ENCODE measurements at regions not wholly inside any gene's neighbourhood (a gene's known extent, or its start where the extent isn't known, plus 50 kb on each side); places are given as distances from the start of the nearest gene placed in this dataset.

GRCh38 chr5:40394698-40395097, 285.0 kb upstream of the PTGER4 start:
- DNase-seq: no peak

DNA sequence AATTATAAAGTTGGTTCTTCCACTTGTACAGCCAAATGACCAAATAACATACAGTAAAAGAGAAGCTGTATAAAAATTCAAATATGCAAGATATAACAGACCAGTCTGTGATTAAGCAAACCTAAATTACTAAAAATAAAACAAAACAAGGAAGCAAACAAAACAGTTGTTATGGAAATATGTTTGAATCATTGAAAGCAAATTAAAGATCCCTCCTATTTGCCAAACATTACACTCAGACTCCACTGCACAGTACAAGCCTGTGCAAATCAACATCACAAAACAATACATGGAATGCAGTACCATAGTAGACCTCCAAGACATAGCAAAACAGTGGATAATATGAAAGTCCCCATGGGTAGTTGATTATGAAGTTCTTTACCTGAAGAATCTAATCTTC, 288.1 kb upstream of the PTGER4 start:
- intact Hi-C loops (cut with DNase I): no loop called here

More at GRCh38 chr5:40394698-40395097, 285.0 kb upstream of the PTGER4 start:
- intact Hi-C loops (cut with DNase I): no loop called here

GRCh38 chr5:40390281-40391149, 289.2 kb upstream of the PTGER4 start:
- intact Hi-C loops (cut with DNase I): no loop called here
- no peak for DNase-seq

More for the DNA sequence above, 288.1 kb upstream of the PTGER4 start:
- DNase-seq: no peak

GRCh38 chr5:40389591-40389990, 290.1 kb upstream of the PTGER4 start:
- intact Hi-C loops (cut with DNase I): no loop called here
- no peak for DNase-seq

- DNase-seq: no peak
- intact Hi-C loops (cut with DNase I): no loop called here
Observed at GRCh38 chr5:40386289-40386688, 293.4 kb upstream of the PTGER4 start.

DNA sequence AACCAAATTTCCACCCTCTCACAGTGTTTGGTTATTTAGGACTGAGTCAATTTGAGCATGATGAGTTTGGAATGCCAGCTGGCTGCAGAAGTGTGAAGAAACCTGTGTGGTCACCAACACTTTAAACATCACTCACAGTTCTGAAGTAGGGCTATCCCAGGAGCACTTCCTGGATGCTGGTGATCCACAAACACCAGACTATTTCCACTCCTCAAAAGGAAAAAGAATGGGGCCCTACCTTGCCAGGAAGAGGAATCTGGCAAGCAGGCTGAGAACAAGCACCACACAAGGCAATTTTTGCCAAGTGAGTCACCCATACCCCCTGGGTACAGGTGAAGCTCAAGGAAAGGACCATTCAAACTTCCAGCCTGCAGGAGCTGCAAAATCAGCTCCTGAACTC, 294.2 kb upstream of the PTGER4 start:
- no peak for DNase-seq
- intact Hi-C loops (cut with DNase I): no loop called here

DNA sequence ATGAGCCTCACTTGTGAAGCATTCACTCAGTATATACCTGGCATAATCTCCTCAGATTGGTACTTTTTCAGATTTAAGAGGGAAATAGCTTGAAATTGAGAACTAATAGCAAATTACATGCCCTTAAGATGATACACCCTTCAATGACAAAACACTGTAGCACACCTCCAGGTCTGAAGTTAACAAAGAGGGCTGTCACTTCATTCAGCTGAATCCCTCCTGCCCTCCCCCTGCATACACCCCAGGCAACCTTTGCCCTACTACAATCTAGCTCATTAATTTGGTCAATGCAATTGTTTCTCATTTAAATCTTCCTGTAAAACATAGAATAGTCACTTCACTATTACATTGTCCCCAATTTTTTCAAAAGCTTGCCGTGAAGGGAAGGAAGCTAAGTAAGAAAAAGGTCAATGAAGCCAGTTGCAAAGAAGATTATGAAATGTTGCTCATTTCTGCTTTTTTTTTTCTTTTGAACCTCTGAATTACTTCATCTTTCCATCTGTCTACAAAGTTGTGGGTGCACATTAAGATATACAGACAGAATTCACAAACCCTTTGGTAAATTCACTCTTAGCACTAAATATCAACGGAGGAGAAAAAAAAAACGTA, 294.8 kb upstream of the PTGER4 start:
- DNase-seq: no peak
- intact Hi-C loops (cut with DNase I): no loop called here

- DNase-seq: no peak
- intact Hi-C loops (cut with DNase I): no loop called here
Observed at GRCh38 chr5:40383749-40384651, 295.7 kb upstream of the PTGER4 start.

DNA sequence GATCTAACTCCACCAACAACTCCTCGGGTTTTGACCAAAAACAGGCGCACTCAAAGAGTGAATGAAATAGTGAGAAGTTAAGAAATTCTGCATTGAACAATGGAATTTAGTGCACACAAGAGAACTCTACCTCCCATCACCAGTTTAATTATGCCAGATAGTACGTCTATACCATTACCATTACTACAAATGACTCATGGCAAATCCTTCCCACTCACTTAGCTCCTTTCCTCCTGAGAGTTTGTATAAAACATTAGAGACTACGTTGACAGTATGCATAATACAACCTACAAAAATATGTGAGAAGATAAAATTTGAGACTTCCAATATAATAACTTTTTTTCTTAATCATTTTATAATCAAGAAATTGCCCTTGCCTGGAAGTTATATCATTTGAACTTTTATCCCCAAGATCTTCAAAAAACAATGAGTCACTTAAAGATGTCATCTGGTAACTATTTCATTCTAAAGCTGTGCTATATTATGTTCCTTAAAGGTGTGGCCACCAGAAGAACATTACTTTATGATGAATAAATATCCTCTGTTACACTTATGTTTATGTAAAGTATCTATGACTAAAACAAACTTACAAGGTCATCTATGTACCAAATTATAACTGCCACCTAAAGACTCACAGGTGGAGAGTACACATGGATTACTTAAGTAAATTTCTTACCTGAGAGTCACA, 297.9 kb upstream of the PTGER4 start:
- intact Hi-C loops (cut with DNase I): no loop called here
- no peak for DNase-seq

DNA sequence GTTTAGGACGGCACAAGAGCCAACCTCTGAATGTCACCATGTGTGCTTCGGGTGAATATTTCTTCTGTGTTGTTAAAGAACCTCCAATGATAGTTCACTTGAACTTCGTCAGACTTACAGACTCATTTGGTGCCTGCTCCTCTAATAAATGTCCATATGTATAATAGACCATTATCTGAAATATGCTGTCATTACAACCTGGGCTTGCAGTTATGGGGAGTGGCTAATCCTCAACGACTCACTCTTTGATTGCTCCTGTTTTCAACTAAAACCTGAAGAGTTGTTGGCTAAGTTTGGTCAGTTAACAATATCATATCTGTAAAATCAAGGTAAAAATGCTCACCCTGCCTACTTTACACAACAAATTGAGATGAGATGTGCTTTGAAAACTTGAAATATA, 298.7 kb upstream of the PTGER4 start:
- DNase-seq: no peak
- intact Hi-C loops (cut with DNase I): no loop called here

GRCh38 chr5:40378396-40379177, 301.1 kb upstream of the PTGER4 start:
- intact Hi-C loops (cut with DNase I): no loop called here
- no peak for DNase-seq

DNA sequence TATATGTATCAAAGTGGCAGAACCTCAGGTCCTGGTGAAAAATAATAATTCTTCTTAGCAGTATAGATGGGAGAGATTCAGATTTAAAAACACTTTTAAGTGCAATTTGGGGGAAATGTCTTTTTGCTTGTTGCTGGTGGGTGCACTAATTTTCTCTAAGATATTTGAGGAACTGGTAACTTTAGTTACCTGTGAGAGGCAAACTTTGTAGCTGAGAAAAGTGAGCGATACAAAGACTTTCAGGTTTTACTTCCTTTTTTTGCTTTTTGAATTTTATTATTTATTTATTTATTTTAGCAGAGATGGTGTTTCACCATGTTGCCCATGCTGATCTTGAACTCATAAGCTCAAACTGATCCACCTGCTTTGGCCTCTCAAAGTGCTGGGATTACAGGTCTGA, 303.1 kb upstream of the PTGER4 start:
- intact Hi-C loops (cut with DNase I): no loop called here
- DNase-seq: no peak

DNA sequence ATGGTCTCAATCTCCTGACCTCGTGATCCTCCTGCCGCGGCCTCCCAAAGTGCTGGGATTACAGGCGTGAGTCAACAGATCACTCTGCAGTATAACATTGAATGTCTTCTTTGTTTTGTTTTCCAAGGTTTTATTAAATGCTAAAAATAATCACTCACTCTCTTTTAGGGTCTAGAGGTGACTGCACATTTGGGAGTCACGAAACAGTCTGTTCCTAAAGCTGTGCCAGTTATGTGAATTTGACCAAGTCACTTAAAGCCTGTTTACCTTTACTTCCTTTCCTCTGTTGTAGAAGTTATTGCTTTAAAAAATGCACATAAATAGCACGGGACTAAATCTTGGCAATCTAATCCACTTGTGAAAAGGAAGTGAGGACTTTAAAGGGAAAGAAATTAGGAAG, 304.9 kb upstream of the PTGER4 start:
- no peak for DNase-seq
- intact Hi-C loops (cut with DNase I): no loop called here

DNA sequence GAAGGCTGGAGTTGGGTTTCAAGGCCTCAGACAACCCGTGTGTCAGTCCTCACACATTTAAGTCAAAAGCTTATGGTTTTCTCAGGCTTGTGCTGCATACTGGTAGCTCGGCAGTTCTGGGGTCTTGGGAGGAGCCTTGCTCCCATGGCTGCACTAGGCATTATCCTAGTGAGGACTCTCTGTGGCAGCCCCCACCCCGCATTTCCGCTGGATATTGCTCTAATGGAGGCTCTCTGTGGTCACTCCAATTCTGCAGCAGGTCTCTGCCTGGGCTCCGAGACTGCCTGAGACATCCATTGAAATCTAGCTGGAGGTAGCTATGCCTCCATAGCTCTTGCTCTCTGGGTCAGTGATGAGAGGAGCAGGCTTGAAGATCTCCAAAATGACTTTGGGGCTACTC, 311.5 kb upstream of the PTGER4 start:
- intact Hi-C loops (cut with DNase I): no loop called here
- no peak for DNase-seq

DNA sequence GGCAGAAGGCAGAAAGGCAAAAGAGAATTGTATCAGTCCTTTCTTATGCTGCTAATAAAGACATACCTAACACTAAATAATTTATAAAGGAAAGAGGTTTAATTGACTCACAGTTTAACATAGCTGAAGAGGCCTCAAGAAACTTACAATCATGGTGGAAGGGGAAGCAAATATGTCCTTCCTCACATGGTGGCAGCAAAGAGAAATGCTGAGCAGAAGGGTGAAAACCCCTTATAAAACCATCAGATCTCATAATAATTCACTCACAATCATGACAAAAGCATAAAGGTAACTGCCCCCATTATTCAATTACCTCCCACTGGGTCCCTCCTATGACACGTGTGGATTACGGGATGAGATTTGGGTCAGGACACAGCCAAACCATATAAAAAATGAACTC, 312.5 kb upstream of the PTGER4 start:
- no peak for DNase-seq
- intact Hi-C loops (cut with DNase I): no loop called here

DNA sequence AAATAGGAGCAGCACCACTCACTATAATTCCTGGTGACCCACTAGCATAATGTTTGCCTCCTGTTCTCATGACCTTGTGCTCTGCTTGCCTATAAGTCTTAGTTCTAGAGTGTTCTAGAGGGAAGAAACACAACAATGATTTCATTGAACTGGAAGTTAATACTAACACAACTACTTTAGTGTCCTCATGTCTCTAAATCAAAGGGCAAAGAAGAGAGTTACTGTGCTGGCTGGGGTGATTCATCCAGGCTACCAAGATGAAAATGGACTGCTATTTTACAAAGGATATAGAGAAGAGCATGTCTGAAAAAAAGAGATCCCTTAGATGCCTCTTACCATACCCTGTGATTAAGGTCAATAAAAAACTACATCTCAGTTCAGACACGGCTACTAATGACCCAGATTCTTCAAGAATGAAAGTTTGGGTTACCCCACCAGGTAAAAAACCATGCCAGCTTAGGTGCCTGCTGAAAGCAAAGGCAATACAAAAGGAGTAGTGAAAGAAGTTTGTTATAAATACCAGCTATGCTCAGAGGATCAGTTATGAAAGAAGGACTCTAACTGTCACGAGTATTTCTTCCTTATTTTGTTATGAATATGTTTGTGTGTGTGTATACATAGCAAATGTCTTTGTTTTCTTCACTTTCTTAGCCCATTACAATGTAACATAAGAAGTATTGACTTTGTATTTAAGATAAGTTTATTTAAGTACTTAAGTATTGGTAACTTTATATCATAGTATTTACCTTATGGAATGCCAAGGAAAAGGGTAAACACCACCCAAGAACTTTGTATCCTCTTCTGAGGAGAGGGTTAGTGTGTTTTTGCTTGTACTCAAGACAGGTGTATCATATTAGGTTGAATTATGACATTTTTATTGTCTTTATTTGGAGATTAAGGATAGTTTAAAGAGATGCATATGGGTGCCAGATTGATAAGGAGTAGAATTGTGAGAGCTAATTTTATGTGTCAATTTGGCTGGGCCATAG, 314.1 kb upstream of the PTGER4 start:
- no peak for DNase-seq
- intact Hi-C loops (cut with DNase I): no loop called here

GRCh38 chr5:40364441-40364840, 315.3 kb upstream of the PTGER4 start:
- intact Hi-C loops (cut with DNase I): no loop called here
- no peak for DNase-seq
